Panc1 (cell line): ENCODE measurements at regions not wholly inside any gene's neighbourhood (a gene's known extent, or its start where the extent isn't known, plus 50 kb on each side); places are given as distances from the start of the nearest gene placed in this dataset.

Source experiments
- ATAC-seq: fragments of 200-7000 bp; cut with Tn5 transposase; 2 replicates; pipeline ENCODE4 v1.9.1; 2020; ENCODE audit warnings: mild to moderate bottlenecking, moderate library complexity
- BruUV-seq: library from RNA; stranded (reverse); fragments of 400-500 nt; replicated peaks from 2 replicates; lab custom pipeline; 2021; lab: Mats Ljungman, UMichigan
- CTCF ChIA-PET: fragments of 300-600 bp; sonication (Branson Sonifier 250); formaldehyde crosslinking; loops from one replicate; lab custom pipeline; 2022; ENCODE audit warnings: antibody characterized with exemption; lab: Charles Lee
- POLR2A ChIA-PET: fragments of 300-600 bp; sonication (Branson Sonifier 250); formaldehyde crosslinking; loops from one replicate; lab custom pipeline; 2022; ENCODE audit warnings: antibody characterized with exemption; lab: Charles Lee
- DNase-seq: peaks from one replicate; pipeline ENCODE4 v3.0.0-alpha.2; 2010; ENCODE audit warnings: low read depth, low spot score
- H3K27ac ChIP-seq: 2 replicates; pipeline ENCODE4 v1.5.1; 2011; ENCODE audit warnings: mild to moderate bottlenecking, low read length, inconsistent platforms
- H3K27me3 ChIP-seq: fragments of 200-500 bp; sonication (Bioruptor generic); 2 replicates; pipeline ENCODE4 v1.6.0; 2014; ENCODE audit warnings: low read length, inconsistent platforms; ENCODE audit not compliant: control insufficient read depth, insufficient read depth
- H3K36me3 ChIP-seq: fragments of 200-500 bp; sonication (Bioruptor generic); 2 replicates; pipeline ENCODE4 v1.5.1; 2014; ENCODE audit warnings: inconsistent platforms, mild to moderate bottlenecking, low read length, moderate library complexity; ENCODE audit not compliant: control insufficient read depth, insufficient read depth
- H3K4me1 ChIP-seq: 2 replicates; pipeline ENCODE4 v1.5.1; 2011; ENCODE audit warnings: inconsistent platforms, mild to moderate bottlenecking, low read length, moderate library complexity; ENCODE audit not compliant: control insufficient read depth, insufficient read depth
- H3K4me3 ChIP-seq, 2 experiments: 2 replicates each; pipeline ENCODE4 v1.5.1; 2011 to 2012; ENCODE audit warnings: low read depth in 2 of 2, low read length in 2 of 2, mild to moderate bottlenecking in 2 of 2, inconsistent platforms in 1 of 2, moderate library complexity in 1 of 2
- H3K9me3 ChIP-seq: fragments of 200-500 bp; sonication (Bioruptor generic); 2 replicates; pipeline ENCODE4 v1.5.1; 2014; ENCODE audit warnings: low read depth, mild to moderate bottlenecking, inconsistent platforms, low read length, moderate library complexity; ENCODE audit not compliant: control insufficient read depth, insufficient read depth
- POLR2AphosphoS5 ChIP-seq: IDR thresholded peaks from 2 replicates; pipeline ENCODE4 v1.6.1; 2012; ENCODE audit warnings: mild to moderate bottlenecking, low read depth, low read length, moderate library complexity
- SIN3A ChIP-seq: IDR thresholded peaks from 2 replicates; pipeline ENCODE4 v1.6.1; 2012; ENCODE audit warnings: low read depth, mild to moderate bottlenecking, low read length, moderate library complexity, borderline replicate concordance; ENCODE audit not compliant: insufficient read depth
- TCF7L2 ChIP-seq: IDR thresholded peaks from 2 replicates; pipeline ENCODE4 v1.6.1; 2011; ENCODE audit warnings: mild to moderate bottlenecking, low read depth, low read length, inconsistent platforms
- in situ Hi-C: cut with HindIII; loops from 2 replicates; pipeline ENCODE4 v1.10.0; 2016; ENCODE audit warnings: low sequenced_read_pairs, low pct_unique_long_range_greater_than_20kb
- intact Hi-C: fragments of 100-400 bp; cut with micrococcal nuclease; formaldehyde crosslinking; loops from one replicate; pipeline ENCODE4 v1.10.0; 2022; ENCODE audit not compliant: unreplicated experiment
- TF ChIP-seq, protein P1 (sequence below): fragments of 450-650 bp; IDR thresholded peaks from 2 replicates; pipeline ENCODE4 v1.5.1; 2017; ENCODE audit warnings: mild to moderate bottlenecking
- TF ChIP-seq, protein P2 (sequence below), 2 experiments: IDR thresholded peaks; 2 replicates each; pipeline ENCODE4 v1.6.1; 2011 to 2012; ENCODE audit warnings: low read depth in 2 of 2, control low read depth in 1 of 2, low read length in 1 of 2, mild to moderate bottlenecking in 1 of 2, moderate library complexity in 1 of 2; ENCODE audit not compliant: insufficient read depth in 1 of 2

DNA sequence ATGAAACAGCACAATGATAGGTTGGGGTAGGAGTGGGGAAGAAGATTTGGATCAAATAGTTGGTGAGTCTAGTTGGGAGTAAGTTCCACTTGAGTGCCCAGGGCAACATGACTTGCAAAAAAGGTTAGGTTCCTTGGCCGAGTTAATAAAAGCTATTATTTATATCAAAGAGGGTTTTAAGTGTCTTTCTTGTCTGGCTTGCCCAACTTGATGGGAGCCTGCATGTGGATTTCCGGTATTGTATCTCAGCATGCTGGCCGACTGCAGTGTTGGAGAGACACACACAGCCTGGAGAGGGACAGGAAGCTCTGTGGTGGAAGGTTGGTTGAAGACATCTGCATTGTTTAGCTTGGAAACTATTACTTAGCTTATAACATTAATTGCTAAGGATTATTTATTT is 449.5 kb upstream of the TBL1XR1 start:
- TF ChIP-seq POLR2AphosphoS5 (no peak), TCF7L2 (no peak), SIN3A (no peak)
- TF ChIP-seq, protein P1, sequence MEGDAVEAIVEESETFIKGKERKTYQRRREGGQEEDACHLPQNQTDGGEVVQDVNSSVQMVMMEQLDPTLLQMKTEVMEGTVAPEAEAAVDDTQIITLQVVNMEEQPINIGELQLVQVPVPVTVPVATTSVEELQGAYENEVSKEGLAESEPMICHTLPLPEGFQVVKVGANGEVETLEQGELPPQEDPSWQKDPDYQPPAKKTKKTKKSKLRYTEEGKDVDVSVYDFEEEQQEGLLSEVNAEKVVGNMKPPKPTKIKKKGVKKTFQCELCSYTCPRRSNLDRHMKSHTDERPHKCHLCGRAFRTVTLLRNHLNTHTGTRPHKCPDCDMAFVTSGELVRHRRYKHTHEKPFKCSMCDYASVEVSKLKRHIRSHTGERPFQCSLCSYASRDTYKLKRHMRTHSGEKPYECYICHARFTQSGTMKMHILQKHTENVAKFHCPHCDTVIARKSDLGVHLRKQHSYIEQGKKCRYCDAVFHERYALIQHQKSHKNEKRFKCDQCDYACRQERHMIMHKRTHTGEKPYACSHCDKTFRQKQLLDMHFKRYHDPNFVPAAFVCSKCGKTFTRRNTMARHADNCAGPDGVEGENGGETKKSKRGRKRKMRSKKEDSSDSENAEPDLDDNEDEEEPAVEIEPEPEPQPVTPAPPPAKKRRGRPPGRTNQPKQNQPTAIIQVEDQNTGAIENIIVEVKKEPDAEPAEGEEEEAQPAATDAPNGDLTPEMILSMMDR = no peak
- H3K27me3 ChIP-seq = no peaks in the 10 kb centered on the region
- BruUV-seq = no TSS peak
- H3K36me3 ChIP-seq = no peaks in the 10 kb centered on the region
- H3K9me3 ChIP-seq = no peaks in the 10 kb centered on the region
- H3K4me3 ChIP-seq = no peak overlapping the region
- ChIA-PET CTCF (no interaction called here), POLR2A (no interaction called here)
- H3K27ac ChIP-seq = peak overlapping the region; percentile 5; the same call in 1 of the 2 replicates
- ATAC-seq (no peak), DNase-seq (no peak)
- intact Hi-C loops = no loop called here
- H3K4me1 ChIP-seq = no peaks in the 10 kb centered on the region; the same call in 1 of the 2 replicates
- in situ Hi-C loops = no loop called here

DNA sequence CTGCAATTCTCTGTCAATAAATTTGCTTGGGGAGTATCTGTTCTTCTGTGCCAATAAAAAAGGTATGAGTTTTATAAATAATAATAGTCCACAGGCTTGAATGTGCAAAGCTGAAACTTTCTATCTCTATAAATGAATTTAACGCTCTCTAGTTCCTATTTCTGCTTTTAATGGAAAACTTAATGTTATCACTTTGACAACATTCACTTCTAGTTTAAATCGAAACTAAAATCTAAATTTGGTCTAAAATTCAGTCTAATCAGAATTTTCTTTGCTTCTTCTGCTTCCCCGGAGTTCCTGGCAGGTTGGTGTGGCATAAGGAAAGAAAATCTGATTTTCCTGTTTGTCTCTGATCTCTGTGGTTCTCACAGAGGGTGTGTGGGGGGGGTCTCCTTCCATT is 450.1 kb upstream of the TBL1XR1 start:
- Histone ChIP-seq H3K4me3 (no peak overlapping the region), H3K27me3 (no peaks in the 10 kb centered on the region), H3K4me1 (no peaks in the 10 kb centered on the region; the same call in 1 of the 2 replicates), H3K27ac (no peak overlapping the region; the same call in 1 of the 2 replicates), H3K9me3 (no peaks in the 10 kb centered on the region), H3K36me3 (no peaks in the 10 kb centered on the region)
- in situ Hi-C loops = no loop called here
- ATAC-seq (no peak), DNase-seq (no peak)
- TF ChIP-seq SIN3A (no peak), TCF7L2 (no peak), POLR2AphosphoS5 (no peak)
- TF ChIP-seq, protein P2, sequence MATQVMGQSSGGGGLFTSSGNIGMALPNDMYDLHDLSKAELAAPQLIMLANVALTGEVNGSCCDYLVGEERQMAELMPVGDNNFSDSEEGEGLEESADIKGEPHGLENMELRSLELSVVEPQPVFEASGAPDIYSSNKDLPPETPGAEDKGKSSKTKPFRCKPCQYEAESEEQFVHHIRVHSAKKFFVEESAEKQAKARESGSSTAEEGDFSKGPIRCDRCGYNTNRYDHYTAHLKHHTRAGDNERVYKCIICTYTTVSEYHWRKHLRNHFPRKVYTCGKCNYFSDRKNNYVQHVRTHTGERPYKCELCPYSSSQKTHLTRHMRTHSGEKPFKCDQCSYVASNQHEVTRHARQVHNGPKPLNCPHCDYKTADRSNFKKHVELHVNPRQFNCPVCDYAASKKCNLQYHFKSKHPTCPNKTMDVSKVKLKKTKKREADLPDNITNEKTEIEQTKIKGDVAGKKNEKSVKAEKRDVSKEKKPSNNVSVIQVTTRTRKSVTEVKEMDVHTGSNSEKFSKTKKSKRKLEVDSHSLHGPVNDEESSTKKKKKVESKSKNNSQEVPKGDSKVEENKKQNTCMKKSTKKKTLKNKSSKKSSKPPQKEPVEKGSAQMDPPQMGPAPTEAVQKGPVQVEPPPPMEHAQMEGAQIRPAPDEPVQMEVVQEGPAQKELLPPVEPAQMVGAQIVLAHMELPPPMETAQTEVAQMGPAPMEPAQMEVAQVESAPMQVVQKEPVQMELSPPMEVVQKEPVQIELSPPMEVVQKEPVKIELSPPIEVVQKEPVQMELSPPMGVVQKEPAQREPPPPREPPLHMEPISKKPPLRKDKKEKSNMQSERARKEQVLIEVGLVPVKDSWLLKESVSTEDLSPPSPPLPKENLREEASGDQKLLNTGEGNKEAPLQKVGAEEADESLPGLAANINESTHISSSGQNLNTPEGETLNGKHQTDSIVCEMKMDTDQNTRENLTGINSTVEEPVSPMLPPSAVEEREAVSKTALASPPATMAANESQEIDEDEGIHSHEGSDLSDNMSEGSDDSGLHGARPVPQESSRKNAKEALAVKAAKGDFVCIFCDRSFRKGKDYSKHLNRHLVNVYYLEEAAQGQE (IDR thresholded peaks at IDR 0.05; ENCODE audit: insufficient read depth in 1 of 2, low read depth in 2 of 2, low read length in 1 of 2) = no peak
- TF ChIP-seq, protein P1 = no peak
- ChIA-PET POLR2A (no interaction called here), CTCF (no interaction called here)
- no TSS peak for BruUV-seq
- intact Hi-C loops = no loop called here
